Upper lobe of left lung (tissue), 6 donors: ENCODE measurements at regions not wholly inside any gene's neighbourhood (a gene's known extent, or its start where the extent isn't known, plus 50 kb on each side); places are given as distances from the start of the nearest gene placed in this dataset.

Experiments
- ATAC-seq, 2 donors: fragments of 200-7000 bp; cut with Tn5 transposase; one replicate each; pipeline ENCODE4 v1.9.1; 2022; ENCODE audit warnings: mild to moderate bottlenecking in 2 of 2, moderate library complexity in 2 of 2; ENCODE audit not compliant: low FRiP score in 2 of 2
- DNase-seq, 2 donors: peaks; one replicate each; pipeline ENCODE4 v3.0.0-alpha.2; 2019 to 2020
- H3K27ac ChIP-seq, 4 donors: fragments of 200-600 bp; sonication (generic); one replicate each; pipeline ENCODE4 v1.5.1; 2016 to 2019
- H3K27me3 ChIP-seq, 4 donors: fragments of 200-600 bp; sonication (generic); one replicate each; pipeline ENCODE4 v1.5.1; 2017 to 2019
- H3K36me3 ChIP-seq, 4 donors: fragments of 200-600 bp; sonication (generic); one replicate each; pipeline ENCODE4 v1.5.1; 2016 to 2019
- H3K4me1 ChIP-seq, 4 donors: fragments of 200-600 bp; sonication (generic); one replicate each; pipeline ENCODE4 v1.5.1; 2018 to 2019
- H3K4me3 ChIP-seq, 4 donors: fragments of 200-600 bp; sonication (generic); one replicate each; pipeline ENCODE4 v1.5.1; 2017 to 2019; ENCODE audit warnings: mild to moderate bottlenecking in 2 of 4, moderate library complexity in 1 of 4
- H3K9me3 ChIP-seq, 4 donors: fragments of 200-600 bp; sonication (generic); one replicate each; pipeline ENCODE4 v1.5.1; 2018 to 2019
- CTCF ChIP-seq, 6 experiments: fragments of 450-650 bp in 4 of 6; fragments of 200-600 bp in 2 of 6; sonication (generic) in 2 of 6; IDR thresholded peaks; one replicate each; pipeline ENCODE4 v1.5.1; 2016 to 2019; ENCODE audit warnings: antibody characterized with exemption in 6 of 6
- EP300 ChIP-seq, 4 donors: sonication (generic); formaldehyde crosslinking; IDR thresholded peaks; one replicate each; pipeline ENCODE4 v1.5.1; 2017; ENCODE audit warnings: antibody characterized with exemption in 4 of 4, control low read depth in 2 of 4
- POLR2A ChIP-seq, 4 donors: fragments of 450-650 bp; IDR thresholded peaks; one replicate each; pipeline ENCODE4 v1.5.1; 2016 to 2017; ENCODE audit warnings: antibody characterized with exemption in 4 of 4, mild to moderate bottlenecking in 2 of 4
- POLR2AphosphoS5 ChIP-seq, 2 donors: sonication (generic); formaldehyde crosslinking; IDR thresholded peaks; one replicate each; pipeline ENCODE4 v1.5.1; 2017; ENCODE audit warnings: antibody characterized with exemption in 2 of 2
- WGBS, 2 donors: methylation state at CpG; one replicate each; pipeline ENCODE4 v1.1.5; 2017 to 2018; 5-methylcytosine and 5-hydroxymethylcytosine counted together
- donor health status: DM: no; HTN: no; CAD: no; lungs with moderate emphysema.
- donor health status: DM: no; HTN: yes; CAD: no; lungs with severe emphysema.

GRCh38 chr6:27132532-27133280 lies 114.8 kb upstream of the PRSS16 start:
- ATAC-seq = peak; percentile 96
- 1 to 2% methylated on average over 26 to 49 of the region's 53 CpGs for WGBS, 2 donors
- DNase-seq = peak; percentile 86 to 92
- Histone ChIP-seq H3K36me3 (no peaks in the 10 kb centered on the region), H3K27ac (peak overlapping the region; percentile 86 to 92 (median 88)), H3K4me3 (peak overlapping the region; percentile 23 to 54 (median 53)), H3K27me3 (no peaks in the 10 kb centered on the region), H3K9me3 (no peaks in the 10 kb centered on the region), H3K4me1 (peaks cover 0 to 31% (median 7%) of the 10 kb centered on the region in 4 donors)
- TF ChIP-seq CTCF (IDR thresholded peaks at IDR 0.05) = no peak
- peak; percentile 78 to 98 for TF ChIP-seq POLR2AphosphoS5 (IDR thresholded peaks at IDR 0.05)
- TF ChIP-seq EP300 (IDR thresholded peaks at IDR 0.05) = peak in 1 of 4 donors; percentile 47
- TF ChIP-seq POLR2A (IDR thresholded peaks at IDR 0.05) = peak in 3 of 4 donors; percentile 83 to 97 (median 90)

- H3K4me3 ChIP-seq = peak overlapping the region; percentile 23 to 54 (median 53)
- no peaks in the 10 kb centered on the region for H3K36me3 ChIP-seq
- ATAC-seq (peak; percentile 19 to 25), DNase-seq (peak; percentile 72 to 93)
- TF ChIP-seq POLR2A (IDR thresholded peaks at IDR 0.05) = peak in 1 of 4 donors; percentile 34
- no peak for TF ChIP-seq CTCF (IDR thresholded peaks at IDR 0.05)
- TF ChIP-seq EP300 (IDR thresholded peaks at IDR 0.05) = no peak
- TF ChIP-seq POLR2AphosphoS5 (IDR thresholded peaks at IDR 0.05) = peak in 1 of 2 donors; percentile 24
- no peaks in the 10 kb centered on the region for H3K27me3 ChIP-seq
- peaks cover 1 to 31% (median 9%) of the 10 kb centered on the region in 4 donors for H3K4me1 ChIP-seq
- WGBS, 2 donors = 14 to 20% methylated on average over 38 to 41 of the region's 43 CpGs
- peak overlapping the region; percentile 74 to 92 (median 88) for H3K27ac ChIP-seq
- H3K9me3 ChIP-seq = no peaks in the 10 kb centered on the region
These were observed 113.9 kb upstream of the PRSS16 start for GRCh38 chr6:27133281-27134227.

- no peak for TF ChIP-seq CTCF (IDR thresholded peaks at IDR 0.05)
- TF ChIP-seq POLR2AphosphoS5 (IDR thresholded peaks at IDR 0.05) = no peak
- no peak for TF ChIP-seq EP300 (IDR thresholded peaks at IDR 0.05)
- TF ChIP-seq POLR2A (IDR thresholded peaks at IDR 0.05) = no peak
- DNase-seq (no peak), ATAC-seq (no peak)
- WGBS, 2 donors = 89 to 93% methylated on average over 3 of the region's 3 CpGs
- Histone ChIP-seq H3K4me1 (peaks cover 5 to 31% (median 14%) of the 10 kb centered on the region in 4 donors), H3K27ac (no peak overlapping the region), H3K4me3 (no peak overlapping the region), H3K9me3 (no peaks in the 10 kb centered on the region), H3K27me3 (no peaks in the 10 kb centered on the region), H3K36me3 (no peaks in the 10 kb centered on the region)
These were observed 112.3 kb upstream of the PRSS16 start for GRCh38 chr6:27135087-27135657.

- H3K4me1 ChIP-seq = peaks cover 9 to 30% (median 14%) of the 10 kb centered on the region in 4 donors
- no peaks in the 10 kb centered on the region for H3K9me3 ChIP-seq
These were observed 111.3 kb upstream of the PRSS16 start for GRCh38 chr6:27136077-27136644.

More at GRCh38 chr6:27136077-27136644, 111.3 kb upstream of the PRSS16 start:
- Histone ChIP-seq H3K4me3 (no peak overlapping the region), H3K36me3 (no peaks in the 10 kb centered on the region), H3K27ac (no peak overlapping the region), H3K27me3 (no peaks in the 10 kb centered on the region)
- TF ChIP-seq POLR2A (IDR thresholded peaks at IDR 0.05) = no peak
- TF ChIP-seq CTCF (IDR thresholded peaks at IDR 0.05) = no peak
- TF ChIP-seq EP300 (IDR thresholded peaks at IDR 0.05) = no peak
- no peak for TF ChIP-seq POLR2AphosphoS5 (IDR thresholded peaks at IDR 0.05)
- no peak for ATAC-seq
- DNase-seq = no peak
- 93 to 95% methylated on average over 6 of the region's 6 CpGs for WGBS, 2 donors
